HepG2 (cell line): ENCODE measurements at regions not wholly inside any gene's neighbourhood (a gene's known extent, or its start where the extent isn't known, plus 50 kb on each side); places are given as distances from the start of the nearest gene placed in this dataset.

Experiments
- ATF1 ChIP-seq: IDR thresholded peaks from 2 replicates; pipeline ENCODE4 v1.6.1; 2016; ENCODE audit warnings: mild to moderate bottlenecking, control low read depth
- DPF2 ChIP-seq: sonication (generic); formaldehyde crosslinking; IDR thresholded peaks from 2 replicates; pipeline ENCODE4 v1.4.0; 2020; ENCODE audit warnings: mild to moderate bottlenecking, low read depth, missing genetic modification reagents, borderline replicate concordance
- EP300 ChIP-seq, 3 experiments: sonication (generic) in 1 of 3; formaldehyde crosslinking in 1 of 3; IDR thresholded peaks; 2 replicates each; pipeline versions ENCODE4 v1.5.1 to v1.6.1; 2011 to 2020; ENCODE audit warnings: low read depth in 2 of 3, low read length in 2 of 3, borderline replicate concordance in 1 of 3, improper control_type of control experiment in 1 of 3, mild to moderate bottlenecking in 1 of 3, missing genetic modification reagents in 1 of 3, moderate library complexity in 1 of 3
- ETV5 ChIP-seq: IDR thresholded peaks from 2 replicates; pipeline ENCODE4 v1.6.1; 2018; ENCODE audit warnings: missing biosample characterization, missing genetic modification reagents, inconsistent platforms, borderline replicate concordance
- FOXP1 ChIP-seq, 2 experiments: fragments of 450-650 bp in 1 of 2; IDR thresholded peaks; 2 replicates each; pipeline ENCODE4 v1.6.1; 2017 to 2018; ENCODE audit warnings: antibody characterized with exemption in 1 of 2
- GATAD1 ChIP-seq: IDR thresholded peaks from 2 replicates; pipeline ENCODE4 v1.6.1; 2016; ENCODE audit warnings: missing genetic modification reagents, missing compliant biosample characterization
- HDAC1 ChIP-seq: sonication (generic); formaldehyde crosslinking; IDR thresholded peaks from 2 replicates; pipeline ENCODE4 v1.5.1; 2020; ENCODE audit warnings: mild to moderate bottlenecking, missing genetic modification reagents
- MIXL1 ChIP-seq: IDR thresholded peaks from 2 replicates; pipeline ENCODE4 v1.6.1; 2016
- SATB2 ChIP-seq: sonication (generic); formaldehyde crosslinking; IDR thresholded peaks from 2 replicates; pipeline ENCODE4 v1.5.0; 2020; ENCODE audit warnings: missing genetic modification reagents
- TFDP1 ChIP-seq: IDR thresholded peaks from 2 replicates; pipeline ENCODE4 v1.6.1; 2016; ENCODE audit warnings: missing compliant biosample characterization, missing genetic modification reagents, borderline replicate concordance
- U2AF1 ChIP-seq: fragments of 200-400 bp; formaldehyde crosslinking; optimal IDR thresholded peaks from 2 replicates; pipeline ENCODE3; 2017; ENCODE audit warnings: mild to moderate bottlenecking, low read depth, low read length
- ZBTB34 ChIP-seq: sonication (generic); formaldehyde crosslinking; IDR thresholded peaks from 2 replicates; pipeline ENCODE4 v1.8.0; 2022; ENCODE audit warnings: mild to moderate bottlenecking, missing genetic modification reagents
- ZMYM3 ChIP-seq: sonication (generic); formaldehyde crosslinking; IDR thresholded peaks from 2 replicates; pipeline ENCODE4 v1.5.1; 2020; ENCODE audit warnings: mild to moderate bottlenecking, missing genetic modification reagents
- ZNF331 ChIP-seq: sonication (generic); formaldehyde crosslinking; IDR thresholded peaks from 2 replicates; pipeline ENCODE4 v1.4.0; 2020; ENCODE audit warnings: missing genetic modification reagents
- ZNF646 ChIP-seq: sonication (generic); formaldehyde crosslinking; IDR thresholded peaks from 2 replicates; pipeline ENCODE4 v1.9.0; 2021; ENCODE audit warnings: mild to moderate bottlenecking, missing genetic modification reagents
- TF ChIP-seq, protein P1 (sequence below): sonication (generic); formaldehyde crosslinking; IDR thresholded peaks from 2 replicates; pipeline ENCODE4 v1.4.0; 2020; ENCODE audit warnings: missing genetic modification reagents
- TF ChIP-seq, protein P2 (sequence below), 2 experiments: sonication (generic) in 1 of 2; formaldehyde crosslinking in 1 of 2; IDR thresholded peaks; 2 replicates each; pipeline versions ENCODE4 v1.5.1 to v1.6.1; 2011 to 2020; ENCODE audit warnings: borderline replicate concordance in 1 of 2, low read depth in 1 of 2, low read length in 1 of 2, mild to moderate bottlenecking in 1 of 2, missing genetic modification reagents in 1 of 2, moderate library complexity in 1 of 2

GRCh38 chr3:72571052-72571451, 277.2 kb downstream of the SHQ1 start (continued):
- TF ChIP-seq ZNF646 (CRISPR knock-in tag), result no peak
- TF ChIP-seq EP300 (IDR thresholded peaks at IDR 0.05; ENCODE audit: low read depth in 2 of 2, low read length in 2 of 2), result peak in 1 of 2 experiments; percentile 90; a peak in 2 of 4 replicates
- TF ChIP-seq EP300 (CRISPR knock-in tag; IDR thresholded peaks at IDR 0.05; ENCODE audit: borderline replicate concordance), result peak; percentile 36; the same call in 1 of the 2 replicates
- peak; percentile 92 for TF ChIP-seq MIXL1 (CRISPR knock-in tag)
- TF ChIP-seq, protein P1, sequence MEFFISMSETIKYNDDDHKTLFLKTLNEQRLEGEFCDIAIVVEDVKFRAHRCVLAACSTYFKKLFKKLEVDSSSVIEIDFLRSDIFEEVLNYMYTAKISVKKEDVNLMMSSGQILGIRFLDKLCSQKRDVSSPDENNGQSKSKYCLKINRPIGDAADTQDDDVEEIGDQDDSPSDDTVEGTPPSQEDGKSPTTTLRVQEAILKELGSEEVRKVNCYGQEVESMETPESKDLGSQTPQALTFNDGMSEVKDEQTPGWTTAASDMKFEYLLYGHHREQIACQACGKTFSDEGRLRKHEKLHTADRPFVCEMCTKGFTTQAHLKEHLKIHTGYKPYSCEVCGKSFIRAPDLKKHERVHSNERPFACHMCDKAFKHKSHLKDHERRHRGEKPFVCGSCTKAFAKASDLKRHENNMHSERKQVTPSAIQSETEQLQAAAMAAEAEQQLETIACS (CRISPR knock-in tag), result no peak
- peak; percentile 54; the same call in 1 of the 2 replicates for TF ChIP-seq ZMYM3 (CRISPR knock-in tag)
- no peak for TF ChIP-seq FOXP1 (IDR thresholded peaks at IDR 0.05)
- peak; percentile 72 for TF ChIP-seq FOXP1 (CRISPR knock-in tag; IDR thresholded peaks at IDR 0.05)
- peak; percentile 69 for TF ChIP-seq ZNF331 (CRISPR knock-in tag)
- TF ChIP-seq ETV5 (CRISPR knock-in tag), result peak; percentile 80; the same call in 1 of the 2 replicates
- TF ChIP-seq SATB2 (CRISPR knock-in tag), result no peak
- TF ChIP-seq ATF1 (CRISPR knock-in tag), result no peak
- 0 out of 2 replicates have a peak, but pooled peaks have one; percentile 20 for TF ChIP-seq DPF2 (CRISPR knock-in tag)
- TF ChIP-seq GATAD1 (CRISPR knock-in tag), result 0 out of 2 replicates have a peak, but pooled peaks have one; percentile 17
- TF ChIP-seq, protein P2, sequence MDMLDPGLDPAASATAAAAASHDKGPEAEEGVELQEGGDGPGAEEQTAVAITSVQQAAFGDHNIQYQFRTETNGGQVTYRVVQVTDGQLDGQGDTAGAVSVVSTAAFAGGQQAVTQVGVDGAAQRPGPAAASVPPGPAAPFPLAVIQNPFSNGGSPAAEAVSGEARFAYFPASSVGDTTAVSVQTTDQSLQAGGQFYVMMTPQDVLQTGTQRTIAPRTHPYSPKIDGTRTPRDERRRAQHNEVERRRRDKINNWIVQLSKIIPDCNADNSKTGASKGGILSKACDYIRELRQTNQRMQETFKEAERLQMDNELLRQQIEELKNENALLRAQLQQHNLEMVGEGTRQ (IDR thresholded peaks at IDR 0.05; ENCODE audit: low read depth, low read length), result no peak
- TF ChIP-seq, protein P2 (CRISPR knock-in tag; IDR thresholded peaks at IDR 0.05; ENCODE audit: borderline replicate concordance), result no peak
- peak; percentile 41; the same call in 1 of the 2 replicates for TF ChIP-seq HDAC1 (CRISPR knock-in tag)
- TF ChIP-seq TFDP1 (CRISPR knock-in tag), result peak; percentile 21; the same call in 1 of the 2 replicates
- TF ChIP-seq U2AF1, result no peak
- TF ChIP-seq ZBTB34, result no peak; the same call in 1 of the 2 replicates
